ENCODE measurements at regions not wholly inside any gene's neighbourhood (a gene's known extent, or its start where the extent isn't known, plus 50 kb on each side); places are given as distances from the start of the nearest gene placed in this dataset.
A peak's percentile ranks its signal among the peaks of the same experiment; 100 is the strongest.

GRCh38 chr11:91959411-91959810 lies 265.2 kb upstream of the FAT3 start:
- H3K4me3 ChIP-seq (ENCODE audit: low read length) = no peak overlapping the region
- TF ChIP-seq CTCF (IDR thresholded peaks at IDR 0.05; ENCODE audit: insufficient read depth, low read depth, low read length, missing control alignments) = no peak
- DNase-seq (ENCODE audit: low read depth) = no peak

- no peak for TF ChIP-seq CTCF (IDR thresholded peaks at IDR 0.05; ENCODE audit: insufficient read depth, low read depth, low read length, missing control alignments)
- no peak for DNase-seq (ENCODE audit: low read depth)
- no peak overlapping the region for H3K4me3 ChIP-seq (ENCODE audit: low read length)
Observed at GRCh38 chr11:91956711-91957110, 267.9 kb upstream of the FAT3 start.

GRCh38 chr11:91955206-91955605 lies 269.4 kb upstream of the FAT3 start:
- H3K4me3 ChIP-seq (ENCODE audit: low read length) = no peak overlapping the region
- no peak for TF ChIP-seq CTCF (IDR thresholded peaks at IDR 0.05; ENCODE audit: insufficient read depth, low read depth, low read length, missing control alignments)
- DNase-seq (ENCODE audit: low read depth) = no peak

- H3K4me3 ChIP-seq (ENCODE audit: low read length) = no peak overlapping the region
- no peak for TF ChIP-seq CTCF (IDR thresholded peaks at IDR 0.05; ENCODE audit: insufficient read depth, low read depth, low read length, missing control alignments)
- DNase-seq (ENCODE audit: low read depth) = no peak
Observed at GRCh38 chr11:91952056-91952455, 272.6 kb upstream of the FAT3 start.

GRCh38 chr11:91947215-91947820 lies 277.3 kb upstream of the FAT3 start:
- peak; percentile 2 for DNase-seq (ENCODE audit: low read depth)

GRCh38 chr11:91946397-91946951 lies 278.1 kb upstream of the FAT3 start:
- no peak for TF ChIP-seq CTCF (IDR thresholded peaks at IDR 0.05; ENCODE audit: insufficient read depth, low read depth, low read length, missing control alignments)
- DNase-seq (ENCODE audit: low read depth) = no peak
- H3K4me3 ChIP-seq (ENCODE audit: low read length) = no peak overlapping the region

More at GRCh38 chr11:91947215-91947820, 277.3 kb upstream of the FAT3 start:
- no peak overlapping the region for H3K4me3 ChIP-seq (ENCODE audit: low read length)
- TF ChIP-seq CTCF (IDR thresholded peaks at IDR 0.05; ENCODE audit: insufficient read depth, low read depth, low read length, missing control alignments) = no peak

- H3K4me3 ChIP-seq (ENCODE audit: low read length) = no peak overlapping the region
- TF ChIP-seq CTCF (IDR thresholded peaks at IDR 0.05; ENCODE audit: insufficient read depth, low read depth, low read length, missing control alignments) = no peak
- no peak for DNase-seq (ENCODE audit: low read depth)
Observed at GRCh38 chr11:91935120-91935519, 289.5 kb upstream of the FAT3 start.

Data from epithelial cell of esophagus (primary cell).